ENCODE measurements at regions not wholly inside any gene's neighbourhood (a gene's known extent, or its start where the extent isn't known, plus 50 kb on each side); places are given as distances from the start of the nearest gene placed in this dataset.

GRCh38 chr10:69742356-69742695 lies 59.4 kb upstream of the COL13A1 start:
- TF ChIP-seq, protein P1, sequence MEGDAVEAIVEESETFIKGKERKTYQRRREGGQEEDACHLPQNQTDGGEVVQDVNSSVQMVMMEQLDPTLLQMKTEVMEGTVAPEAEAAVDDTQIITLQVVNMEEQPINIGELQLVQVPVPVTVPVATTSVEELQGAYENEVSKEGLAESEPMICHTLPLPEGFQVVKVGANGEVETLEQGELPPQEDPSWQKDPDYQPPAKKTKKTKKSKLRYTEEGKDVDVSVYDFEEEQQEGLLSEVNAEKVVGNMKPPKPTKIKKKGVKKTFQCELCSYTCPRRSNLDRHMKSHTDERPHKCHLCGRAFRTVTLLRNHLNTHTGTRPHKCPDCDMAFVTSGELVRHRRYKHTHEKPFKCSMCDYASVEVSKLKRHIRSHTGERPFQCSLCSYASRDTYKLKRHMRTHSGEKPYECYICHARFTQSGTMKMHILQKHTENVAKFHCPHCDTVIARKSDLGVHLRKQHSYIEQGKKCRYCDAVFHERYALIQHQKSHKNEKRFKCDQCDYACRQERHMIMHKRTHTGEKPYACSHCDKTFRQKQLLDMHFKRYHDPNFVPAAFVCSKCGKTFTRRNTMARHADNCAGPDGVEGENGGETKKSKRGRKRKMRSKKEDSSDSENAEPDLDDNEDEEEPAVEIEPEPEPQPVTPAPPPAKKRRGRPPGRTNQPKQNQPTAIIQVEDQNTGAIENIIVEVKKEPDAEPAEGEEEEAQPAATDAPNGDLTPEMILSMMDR (conservative IDR thresholded peaks at IDR 0.05 in 1 of 2, IDR thresholded peaks at IDR 0.05 in 1 of 2; ENCODE audit: extremely low read depth in 1 of 2, insufficient read depth in 1 of 2, low read depth in 1 of 2, low read length in 2 of 2), result no peak
- no peak for TF ChIP-seq EZH2 (IDR thresholded peaks at IDR 0.05; ENCODE audit: borderline replicate concordance, low read length)
